SU-DHL-6 (cell line): ENCODE measurements at regions not wholly inside any gene's neighbourhood (a gene's known extent, or its start where the extent isn't known, plus 50 kb on each side); places are given as distances from the start of the nearest gene placed in this dataset.

Experiments
- H2AFZ ChIP-seq: fragments of 200-600 bp; sonication (generic); 2 replicates; pipeline ENCODE4 v1.6.1; 2014; ENCODE audit warnings: low read depth, mild to moderate bottlenecking, moderate library complexity, mixed read lengths, antibody characterized with exemption, low read length; ENCODE audit not compliant: severe bottlenecking
- H3F3A ChIP-seq: fragments of 200-600 bp; shearing (Covaris generic); 2 replicates; pipeline ENCODE4 v1.6.0; 2016; ENCODE audit warnings: antibody characterized with exemption, mild to moderate bottlenecking; ENCODE audit not compliant: insufficient read depth
- H3K27ac ChIP-seq: fragments of 200-600 bp; sonication (generic); 2 replicates; pipeline ENCODE4 v1.5.1; 2016; ENCODE audit warnings: low read depth, mild to moderate bottlenecking, low read length, moderate library complexity, mixed read lengths
- H3K27me3 ChIP-seq: fragments of 200-600 bp; sonication (generic), shearing (Covaris generic); 2 replicates; pipeline ENCODE4 v1.6.0; 2014; ENCODE audit warnings: mild to moderate bottlenecking, low read length
- H3K36me3 ChIP-seq: fragments of 200-600 bp; sonication (generic); 2 replicates; pipeline ENCODE4 v1.6.1; 2014; ENCODE audit warnings: mild to moderate bottlenecking, low read length, mixed read lengths
- H3K4me2 ChIP-seq: fragments of 300-600, 200-600 bp; shearing (Covaris generic), sonication (generic); 2 replicates; pipeline ENCODE4 v1.6.0; 2014; ENCODE audit warnings: low read length, low read depth, mild to moderate bottlenecking; ENCODE audit not compliant: poor library complexity, severe bottlenecking
- H3K4me3 ChIP-seq: fragments of 200-600 bp; sonication (generic); 2 replicates; pipeline ENCODE4 v1.5.1; 2014; ENCODE audit warnings: antibody characterized with exemption, low read length, mild to moderate bottlenecking, mixed read lengths; ENCODE audit not compliant: insufficient read depth, poor library complexity, severe bottlenecking
- H3K79me2 ChIP-seq: fragments of 200-600 bp; sonication (generic); 2 replicates; pipeline ENCODE4 v1.6.1; 2014; ENCODE audit warnings: mild to moderate bottlenecking, low read length, moderate library complexity; ENCODE audit not compliant: insufficient read depth
- H3K9ac ChIP-seq: fragments of 200-600 bp; sonication (generic); 2 replicates; pipeline ENCODE4 v1.7.0; 2014; ENCODE audit warnings: mild to moderate bottlenecking, low read length
- H3K9me2 ChIP-seq: fragments of 200-600 bp; sonication (generic); replicated peaks from 2 replicates; pipeline ENCODE4 v1.6.1; 2014; ENCODE audit warnings: low read length; ENCODE audit not compliant: insufficient read depth
- H3K9me3 ChIP-seq: fragments of 200-600 bp; sonication (generic); 2 replicates; pipeline ENCODE4 v1.6.1; 2014; ENCODE audit warnings: low read length, mixed read lengths; ENCODE audit not compliant: insufficient read depth
- H4K20me1 ChIP-seq: fragments of 200-600 bp; sonication (generic); 2 replicates; pipeline ENCODE4 v1.6.1; 2014; ENCODE audit warnings: low read depth, mild to moderate bottlenecking, antibody characterized with exemption, low read length, moderate library complexity, mixed read lengths
- EZH2phosphoT487 ChIP-seq: fragments of 200-600 bp; sonication (generic), shearing (Covaris generic); conservative IDR thresholded peaks from 2 replicates; pipeline ENCODE4 v1.6.1; 2018; ENCODE audit warnings: mild to moderate bottlenecking, antibody characterized with exemption, low read length, moderate library complexity, mixed read lengths
- TF ChIP-seq, protein P1 (sequence below): fragments of 200-600 bp; sonication (generic); IDR thresholded peaks from one replicate; pipeline ENCODE4 v1.5.1; 2017; ENCODE audit warnings: antibody characterized with exemption, mild to moderate bottlenecking, low read length, moderate library complexity; ENCODE audit not compliant: insufficient read depth, poor library complexity, severe bottlenecking

DNA sequence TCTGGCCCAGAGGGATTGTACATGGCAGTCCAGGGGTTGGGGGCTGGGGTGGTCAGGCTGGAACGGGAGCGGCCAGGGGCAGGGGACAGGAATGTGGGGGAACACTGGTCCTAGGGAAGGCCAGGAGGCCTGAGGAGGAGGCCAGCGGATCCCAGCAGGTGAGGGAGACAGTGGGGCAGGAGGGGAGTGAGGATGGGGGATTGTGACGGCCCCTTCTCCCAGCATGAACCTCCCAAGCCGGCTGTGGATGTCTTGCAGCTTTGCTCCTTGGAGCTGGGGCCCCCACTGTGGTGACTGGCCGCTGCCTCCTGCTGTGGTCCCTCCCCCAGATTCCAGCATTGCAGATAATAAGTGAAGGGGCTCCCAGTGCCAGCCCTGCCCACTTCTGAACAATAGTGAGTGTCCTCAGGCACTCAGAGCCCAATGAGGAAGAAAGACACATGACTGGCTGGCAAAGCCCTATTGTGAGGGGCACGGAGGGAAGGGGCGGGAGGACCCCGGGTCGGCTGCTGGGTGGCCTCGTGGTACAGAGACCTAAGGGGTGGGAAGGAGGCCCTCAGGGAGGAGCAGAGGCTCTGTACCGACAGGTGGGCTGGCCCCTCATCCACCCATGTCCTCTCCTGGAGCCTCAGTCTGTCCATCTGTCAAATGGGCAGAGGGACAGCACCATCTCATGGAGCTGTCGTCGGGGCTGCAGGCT is 215.0 kb downstream of the KIF26A start:
- Histone ChIP-seq H3K4me3 (no peak overlapping the region), H3K27me3 (no peaks in the 10 kb centered on the region; the same call in 1 of the 2 replicates), H3K9ac (no peak overlapping the region), H3K79me2 (no peaks in the 10 kb centered on the region), H3K36me3 (no peaks in the 10 kb centered on the region), H2AFZ (no peak overlapping the region), H3F3A (no peaks in the 10 kb centered on the region), H3K9me2 (no peaks in the 10 kb centered on the region), H3K27ac (no peak overlapping the region), H3K4me2 (no peak overlapping the region), H4K20me1 (no peaks in the 10 kb centered on the region), H3K9me3 (no peaks in the 10 kb centered on the region)
- no peak for TF ChIP-seq EZH2phosphoT487
- TF ChIP-seq, protein P1, sequence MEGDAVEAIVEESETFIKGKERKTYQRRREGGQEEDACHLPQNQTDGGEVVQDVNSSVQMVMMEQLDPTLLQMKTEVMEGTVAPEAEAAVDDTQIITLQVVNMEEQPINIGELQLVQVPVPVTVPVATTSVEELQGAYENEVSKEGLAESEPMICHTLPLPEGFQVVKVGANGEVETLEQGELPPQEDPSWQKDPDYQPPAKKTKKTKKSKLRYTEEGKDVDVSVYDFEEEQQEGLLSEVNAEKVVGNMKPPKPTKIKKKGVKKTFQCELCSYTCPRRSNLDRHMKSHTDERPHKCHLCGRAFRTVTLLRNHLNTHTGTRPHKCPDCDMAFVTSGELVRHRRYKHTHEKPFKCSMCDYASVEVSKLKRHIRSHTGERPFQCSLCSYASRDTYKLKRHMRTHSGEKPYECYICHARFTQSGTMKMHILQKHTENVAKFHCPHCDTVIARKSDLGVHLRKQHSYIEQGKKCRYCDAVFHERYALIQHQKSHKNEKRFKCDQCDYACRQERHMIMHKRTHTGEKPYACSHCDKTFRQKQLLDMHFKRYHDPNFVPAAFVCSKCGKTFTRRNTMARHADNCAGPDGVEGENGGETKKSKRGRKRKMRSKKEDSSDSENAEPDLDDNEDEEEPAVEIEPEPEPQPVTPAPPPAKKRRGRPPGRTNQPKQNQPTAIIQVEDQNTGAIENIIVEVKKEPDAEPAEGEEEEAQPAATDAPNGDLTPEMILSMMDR, result no peak

DNA sequence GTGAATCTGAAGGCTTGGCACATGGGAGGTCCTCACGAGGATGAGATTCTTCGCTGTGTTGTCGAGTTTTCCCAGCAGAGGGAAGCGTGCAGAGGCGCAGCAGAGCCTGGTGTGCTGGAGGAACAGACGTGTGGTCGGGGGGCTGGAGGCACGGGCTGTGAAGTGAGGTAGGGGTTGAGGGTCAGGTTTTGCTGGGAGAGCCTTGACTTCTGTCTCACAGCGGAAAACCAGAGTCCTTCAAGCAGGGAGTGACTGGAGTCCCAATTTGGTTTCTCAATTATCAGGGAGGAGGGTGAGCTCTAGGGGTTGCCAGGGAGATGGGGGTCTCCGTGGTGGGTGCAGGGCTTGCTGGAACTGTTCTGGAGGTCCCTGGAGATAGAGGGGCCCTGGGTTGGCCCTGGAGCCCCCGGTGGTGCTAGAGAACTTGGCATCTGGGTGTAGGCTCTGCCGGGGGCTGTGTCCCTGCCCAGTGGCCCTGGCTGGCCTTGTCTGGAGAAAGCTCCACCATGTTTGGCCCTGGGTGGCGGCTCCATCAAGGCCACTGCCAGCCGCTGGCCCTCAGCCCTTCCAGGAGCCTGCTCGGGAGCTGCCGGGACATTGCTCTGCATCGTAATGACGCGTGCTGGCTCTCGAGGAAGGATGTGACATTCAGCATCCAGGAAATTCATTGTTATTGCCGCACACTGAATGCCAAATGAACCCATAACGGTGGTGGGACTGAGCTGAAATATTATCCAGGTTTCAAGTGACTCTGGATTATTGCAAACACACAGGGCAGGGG is 215.7 kb downstream of the KIF26A start:
- no peaks in the 10 kb centered on the region; the same call in 1 of the 2 replicates for H3K27me3 ChIP-seq
- H3K36me3 ChIP-seq, result no peaks in the 10 kb centered on the region
- no peaks in the 10 kb centered on the region for H3F3A ChIP-seq
- no peak overlapping the region for H3K4me2 ChIP-seq
- H3K9me3 ChIP-seq, result no peaks in the 10 kb centered on the region
- no peaks in the 10 kb centered on the region for H3K79me2 ChIP-seq
- no peak overlapping the region for H3K4me3 ChIP-seq
- no peak overlapping the region for H3K27ac ChIP-seq
- no peak for TF ChIP-seq EZH2phosphoT487
- TF ChIP-seq, protein P1, result no peak
- no peak overlapping the region for H3K9ac ChIP-seq
- H4K20me1 ChIP-seq, result no peaks in the 10 kb centered on the region
- H2AFZ ChIP-seq, result no peak overlapping the region
- no peaks in the 10 kb centered on the region for H3K9me2 ChIP-seq

DNA sequence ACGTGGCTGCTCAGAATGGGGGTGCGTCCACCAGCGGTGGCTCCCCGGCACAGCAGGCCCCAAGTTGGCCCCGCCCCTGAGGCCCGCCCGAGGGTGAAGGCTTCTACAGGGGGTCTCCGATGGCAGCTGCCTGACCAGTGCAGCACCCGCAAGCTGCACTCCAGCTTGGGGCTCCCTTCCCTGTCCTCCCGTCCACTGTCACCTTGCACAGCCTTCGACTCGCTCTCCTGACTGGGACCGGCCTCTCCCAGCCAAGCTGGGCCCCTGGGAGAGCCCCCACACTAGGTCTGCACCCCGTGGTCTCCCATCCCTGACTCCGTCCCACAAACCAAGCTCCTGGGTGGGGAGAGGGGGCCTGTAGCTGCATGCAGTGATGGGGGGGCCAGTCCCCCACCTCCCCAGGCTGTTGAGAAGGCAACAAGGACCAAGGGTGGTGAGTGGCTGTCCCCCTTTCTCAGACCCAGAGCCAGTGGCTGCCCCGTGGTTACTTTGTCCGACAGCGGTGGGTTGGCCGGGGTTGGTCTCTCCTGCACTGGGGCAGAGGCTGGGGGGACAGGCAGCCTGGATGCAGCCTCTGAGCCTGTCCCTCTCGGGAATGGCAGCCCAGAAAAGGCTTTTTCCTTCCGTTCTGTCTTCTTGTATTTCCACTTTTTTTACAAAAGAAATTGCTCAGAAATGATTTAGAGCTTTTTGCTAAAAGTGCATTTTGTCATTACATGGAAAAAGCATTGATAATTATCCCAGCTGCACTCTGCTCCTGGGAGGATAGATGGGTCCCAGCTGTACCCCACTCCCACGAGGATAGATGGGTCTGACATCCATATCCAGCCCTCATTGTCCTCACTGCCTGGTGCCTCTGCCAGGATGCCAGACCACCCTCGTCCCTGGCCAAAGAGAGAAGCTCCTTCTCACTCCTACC is 217.0 kb downstream of the KIF26A start:
- no peak for TF ChIP-seq EZH2phosphoT487
- TF ChIP-seq, protein P1, result no peak
- Histone ChIP-seq H3K4me3 (no peak overlapping the region), H2AFZ (no peak overlapping the region), H3K9me3 (no peaks in the 10 kb centered on the region), H3K9me2 (no peaks in the 10 kb centered on the region), H3K27me3 (no peaks in the 10 kb centered on the region; the same call in 1 of the 2 replicates), H3K36me3 (no peaks in the 10 kb centered on the region), H3K9ac (no peak overlapping the region), H3F3A (no peaks in the 10 kb centered on the region), H3K4me2 (no peak overlapping the region), H3K27ac (no peak overlapping the region), H4K20me1 (no peaks in the 10 kb centered on the region), H3K79me2 (no peaks in the 10 kb centered on the region)
